ENCODE measurements at regions not wholly inside any gene's neighbourhood (a gene's known extent, or its start where the extent isn't known, plus 50 kb on each side); places are given as distances from the start of the nearest gene placed in this dataset.
A peak's percentile ranks its signal among the peaks of the same experiment; 100 is the strongest.
"Not testable (repeated sequence)": the region's sequence is repeated elsewhere in the genome, so short reads cannot be mapped to it uniquely, and the experiment has no call there.

GRCh38 chr2:87525497-87525991, 222.3 kb upstream of the PLGLB2 start:
- DNase-seq (ENCODE audit: low read depth in 4 of 4, low spot score in 2 of 4): not testable (repeated sequence)

DNA sequence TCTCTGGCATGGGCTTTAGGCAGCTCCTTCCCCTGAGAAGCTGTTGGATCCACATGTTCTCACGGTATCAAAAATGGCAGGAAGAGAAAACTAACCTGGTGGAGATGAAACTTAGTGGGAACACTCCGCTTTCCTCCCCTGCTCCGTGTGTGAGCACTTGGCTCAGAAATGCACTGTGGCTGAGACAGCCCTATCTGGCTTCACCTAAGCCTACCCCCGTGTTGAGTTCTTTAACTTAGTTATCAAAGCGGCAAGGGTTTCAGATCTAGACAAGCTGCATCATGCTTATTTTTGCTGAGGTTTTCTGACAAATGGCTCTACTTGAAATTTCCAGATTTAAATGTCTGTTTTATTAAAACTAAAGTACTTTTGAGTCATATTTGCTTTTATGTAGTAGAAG, 221.6 kb upstream of the PLGLB2 start:
- DNase-seq (ENCODE audit: low read depth in 4 of 4, low spot score in 2 of 4): not testable (repeated sequence)

GRCh38 chr2:87531968-87532715, 215.7 kb upstream of the PLGLB2 start:
- DNase-seq (ENCODE audit: low read depth in 4 of 4, low spot score in 2 of 4): not testable (repeated sequence)

- DNase-seq (ENCODE audit: low read depth in 4 of 4, low spot score in 2 of 4): peak in 1 of 4 donors; percentile 23
Measured at GRCh38 chr2:87533390-87534272, 214.3 kb upstream of the PLGLB2 start.

GRCh38 chr2:87534273-87534889, 213.5 kb upstream of the PLGLB2 start:
- not testable (repeated sequence) for DNase-seq (ENCODE audit: low read depth in 4 of 4, low spot score in 2 of 4)

GRCh38 chr2:87536427-87536826, 211.5 kb upstream of the PLGLB2 start:
- not testable (repeated sequence) for DNase-seq (ENCODE audit: low read depth in 4 of 4, low spot score in 2 of 4)

GRCh38 chr2:87537251-87537671, 210.6 kb upstream of the PLGLB2 start:
- DNase-seq (ENCODE audit: low read depth in 4 of 4, low spot score in 2 of 4): not testable (repeated sequence)

DNA sequence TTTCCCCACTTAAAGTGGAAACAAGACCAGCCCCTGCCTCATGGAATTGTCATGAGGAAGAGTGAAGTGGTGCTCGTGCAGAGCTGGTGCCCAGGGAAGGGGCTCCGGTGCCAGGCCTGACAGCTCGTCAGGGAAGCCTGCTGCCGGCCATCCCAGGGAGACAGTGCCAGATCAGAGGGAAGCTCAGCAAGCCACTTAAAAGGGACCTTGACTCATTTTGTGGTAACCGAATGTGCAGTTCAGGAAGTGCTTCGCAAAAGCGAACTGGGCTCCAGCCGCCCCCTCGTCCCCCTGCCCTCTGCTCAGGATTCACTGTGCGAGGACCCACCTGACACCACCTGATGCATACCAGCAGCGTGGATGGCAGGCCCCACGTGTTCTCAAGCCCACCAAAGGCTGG, 209.6 kb upstream of the PLGLB2 start:
- not testable (repeated sequence) for DNase-seq (ENCODE audit: low read depth in 4 of 4, low spot score in 2 of 4)

GRCh38 chr2:87539151-87539943, 208.5 kb upstream of the PLGLB2 start:
- DNase-seq (ENCODE audit: low read depth in 4 of 4, low spot score in 2 of 4): not testable (repeated sequence)

DNA sequence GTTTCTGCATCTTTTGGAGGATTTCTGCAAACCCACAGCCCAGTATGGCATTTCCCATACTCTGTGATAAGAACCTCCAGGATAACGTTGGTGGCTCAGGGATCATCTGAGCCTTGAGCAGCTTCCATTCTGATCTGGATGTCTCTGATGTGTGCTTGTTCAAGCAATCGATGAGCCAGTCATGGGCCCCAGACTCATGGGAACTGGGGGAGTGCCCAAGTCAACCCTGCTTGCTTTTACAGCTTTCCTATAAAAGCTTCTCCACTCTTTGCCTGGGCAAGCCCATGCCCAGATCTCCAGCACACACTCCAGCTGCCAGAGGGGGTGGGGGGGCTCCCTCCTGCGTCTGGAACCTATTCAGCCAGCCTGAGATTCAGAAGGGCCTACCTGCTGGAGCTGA, 207.6 kb upstream of the PLGLB2 start:
- DNase-seq (ENCODE audit: low read depth in 4 of 4, low spot score in 2 of 4): not testable (repeated sequence)

GRCh38 chr2:87542599-87543174, 205.2 kb upstream of the PLGLB2 start:
- DNase-seq (ENCODE audit: low read depth in 4 of 4, low spot score in 2 of 4): not testable (repeated sequence)

DNA sequence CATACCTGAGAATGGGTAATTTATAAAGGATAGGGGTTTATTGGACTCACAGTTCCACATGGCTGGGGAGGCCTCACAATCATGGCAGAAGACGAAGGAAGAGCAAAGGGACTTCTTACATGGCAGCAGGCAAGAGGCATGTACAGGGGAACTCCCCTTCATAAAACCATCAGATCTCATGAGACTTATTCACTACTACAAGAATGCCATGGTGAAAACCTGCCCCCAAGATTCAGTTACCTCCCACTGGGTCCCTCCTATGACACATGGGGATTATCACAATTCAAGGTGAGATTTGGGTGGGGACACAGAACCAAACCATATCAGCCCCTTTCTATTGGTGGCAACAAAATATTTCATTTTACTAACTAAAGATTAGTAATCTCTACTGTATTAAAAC, 204.1 kb upstream of the PLGLB2 start:
- DNase-seq (ENCODE audit: low read depth in 4 of 4, low spot score in 2 of 4): not testable (repeated sequence)

GRCh38 chr2:87547106-87547505, 200.8 kb upstream of the PLGLB2 start:
- DNase-seq (ENCODE audit: low read depth in 4 of 4, low spot score in 2 of 4): not testable (repeated sequence)

GRCh38 chr2:87547966-87548365, 199.9 kb upstream of the PLGLB2 start:
- not testable (repeated sequence) for DNase-seq (ENCODE audit: low read depth in 4 of 4, low spot score in 2 of 4)

GRCh38 chr2:87548681-87549536, 199.0 kb upstream of the PLGLB2 start:
- DNase-seq (ENCODE audit: low read depth in 4 of 4, low spot score in 2 of 4): not testable (repeated sequence)

GRCh38 chr2:87549561-87550202, 198.2 kb upstream of the PLGLB2 start:
- not testable (repeated sequence) for DNase-seq (ENCODE audit: low read depth in 4 of 4, low spot score in 2 of 4)

GRCh38 chr2:87554678-87555077, 193.2 kb upstream of the PLGLB2 start:
- DNase-seq (ENCODE audit: low read depth in 4 of 4, low spot score in 2 of 4): not testable (repeated sequence)

- not testable (repeated sequence) for DNase-seq (ENCODE audit: low read depth in 4 of 4, low spot score in 2 of 4)
Measured at GRCh38 chr2:87555082-87555481, 192.8 kb upstream of the PLGLB2 start.

All from left renal cortex interstitium (tissue), 4 donors.